Sigmoid colon (tissue), 4 donors: ENCODE measurements at regions not wholly inside any gene's neighbourhood (a gene's known extent, or its start where the extent isn't known, plus 50 kb on each side); places are given as distances from the start of the nearest gene placed in this dataset.

Experiments used
- CTCF ChIP-seq, 4 experiments: fragments of 450-650 bp in 3 of 4; fragments of 200-600 bp in 1 of 4; IDR thresholded peaks; one replicate each; pipeline ENCODE4 v1.5.1; 2016 to 2019; ENCODE audit warnings: antibody characterized with exemption in 4 of 4, mild to moderate bottlenecking in 3 of 4, moderate library complexity in 2 of 4
- EP300 ChIP-seq, 4 donors: sonication (generic); formaldehyde crosslinking; IDR thresholded peaks; one replicate each; pipeline ENCODE4 v1.6.1; 2017; ENCODE audit warnings: antibody characterized with exemption in 4 of 4
- POLR2A ChIP-seq, 2 donors: fragments of 450-650 bp; IDR thresholded peaks; one replicate each; pipeline ENCODE4 v1.6.1; 2016; ENCODE audit warnings: antibody characterized with exemption in 2 of 2, mild to moderate bottlenecking in 2 of 2, moderate library complexity in 2 of 2
- POLR2AphosphoS5 ChIP-seq, 4 donors: sonication (generic); formaldehyde crosslinking; IDR thresholded peaks; one replicate each; pipeline ENCODE4 v1.6.1; 2017; ENCODE audit warnings: antibody characterized with exemption in 4 of 4

- TF ChIP-seq POLR2A (IDR thresholded peaks at IDR 0.05) = no peak
- TF ChIP-seq CTCF (IDR thresholded peaks at IDR 0.05) = no peak
- TF ChIP-seq EP300 (IDR thresholded peaks at IDR 0.05) = no peak
- TF ChIP-seq POLR2AphosphoS5 (IDR thresholded peaks at IDR 0.05) = no peak
Observed at GRCh38 chr4:89561048-89561447, 253.4 kb upstream of the GPRIN3 start.
